ENCODE measurements at regions not wholly inside any gene's neighbourhood (a gene's known extent, or its start where the extent isn't known, plus 50 kb on each side); places are given as distances from the start of the nearest gene placed in this dataset.

DNA sequence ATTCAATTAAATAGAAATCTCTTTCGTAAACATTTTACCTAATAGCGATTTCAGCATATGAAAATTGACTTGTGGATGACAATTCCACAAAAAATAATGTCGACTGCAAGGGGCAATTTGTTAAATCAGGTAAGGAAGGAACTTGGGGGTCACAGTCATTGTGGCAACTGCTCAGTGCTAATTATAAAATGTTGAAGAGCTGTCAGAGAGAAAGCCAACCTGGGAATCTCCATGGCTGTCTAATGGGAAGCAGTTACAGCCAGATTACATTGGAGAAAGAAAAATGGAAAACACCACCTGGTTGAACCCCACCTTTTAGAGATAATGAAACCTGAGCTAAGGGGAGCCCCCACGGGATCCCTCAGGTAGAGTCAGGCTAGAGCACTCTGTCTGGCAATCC lies 373.9 kb downstream of the FOXO1 start:
- no peaks in the 10 kb centered on the region for H3K36me3 ChIP-seq (ENCODE audit: insufficient read depth, low read length)
- Mint-ChIP-seq H3K27me3 (ENCODE audit: low read depth, unreplicated experiment) (no peaks in the 10 kb centered on the region), H3K36me3 (ENCODE audit: low read depth, unreplicated experiment) (peaks cover 1% of the 10 kb centered on the region), H3K9me3 (ENCODE audit: unreplicated experiment) (peaks cover 6% of the 10 kb centered on the region), H3K4me3 (ENCODE audit: unreplicated experiment) (no peak overlapping the region), H3K27ac (ENCODE audit: unreplicated experiment) (no peak overlapping the region), H3K4me1 (ENCODE audit: low read depth, unreplicated experiment) (no peaks in the 10 kb centered on the region)
- H3K27ac ChIP-seq (ENCODE audit: low read depth, low read length): no peak overlapping the region
- peaks cover 3% of the 10 kb centered on the region for H3K9me3 ChIP-seq (ENCODE audit: insufficient read depth, low read depth, low read length)
- no peaks in the 10 kb centered on the region for H4K20me1 ChIP-seq (ENCODE audit: insufficient read depth, low read length)
- no peak overlapping the region for H3K9ac ChIP-seq (ENCODE audit: low read length)
- H3K27me3 ChIP-seq (ENCODE audit: insufficient read depth, low read length): no peaks in the 10 kb centered on the region
- FAIRE-seq: no peak
- no peaks in the 10 kb centered on the region for H3K79me2 ChIP-seq (ENCODE audit: insufficient read depth, low read length)
- DNase-seq (ENCODE audit: low read depth): no peak
- H3K4me3 ChIP-seq (ENCODE audit: insufficient read depth, low read depth, low read length): no peak overlapping the region
- H3K4me2 ChIP-seq (ENCODE audit: low read length): no peak overlapping the region
- H2AFZ ChIP-seq (ENCODE audit: low read depth, low read length): no peak overlapping the region
- H3K4me1 ChIP-seq (ENCODE audit: insufficient read depth, low read length): no peaks in the 10 kb centered on the region
- no peak for TF ChIP-seq CTCF (IDR thresholded peaks at IDR 0.05; ENCODE audit: insufficient read depth, low read depth, low read length)
- no peak for TF ChIP-seq EZH2 (IDR thresholded peaks at IDR 0.05; ENCODE audit: insufficient read depth, low read length)

GRCh38 chr13:40302351-40302750 lies 364.1 kb downstream of the FOXO1 start:
- no peak overlapping the region for H3K27ac Mint-ChIP-seq (ENCODE audit: unreplicated experiment)
- H4K20me1 ChIP-seq (ENCODE audit: insufficient read depth, low read length): no peaks in the 10 kb centered on the region
- no peaks in the 10 kb centered on the region for H3K36me3 Mint-ChIP-seq (ENCODE audit: low read depth, unreplicated experiment)
- no peaks in the 10 kb centered on the region for H3K36me3 ChIP-seq (ENCODE audit: insufficient read depth, low read length)
- no peak for TF ChIP-seq CTCF (IDR thresholded peaks at IDR 0.05; ENCODE audit: insufficient read depth, low read depth, low read length)
- TF ChIP-seq EZH2 (IDR thresholded peaks at IDR 0.05; ENCODE audit: insufficient read depth, low read length): no peak
- no peak overlapping the region for H3K27ac ChIP-seq (ENCODE audit: low read depth, low read length)
- H3K9me3 ChIP-seq (ENCODE audit: insufficient read depth, low read depth, low read length): peaks cover 9% of the 10 kb centered on the region
- H3K4me3 Mint-ChIP-seq (ENCODE audit: unreplicated experiment): no peak overlapping the region
- H3K4me2 ChIP-seq (ENCODE audit: low read length): no peak overlapping the region
- peaks cover 25% of the 10 kb centered on the region for H3K9me3 Mint-ChIP-seq (ENCODE audit: unreplicated experiment)
- no peak for FAIRE-seq
- no peaks in the 10 kb centered on the region for H3K27me3 Mint-ChIP-seq (ENCODE audit: low read depth, unreplicated experiment)
- no peaks in the 10 kb centered on the region for H3K4me1 ChIP-seq (ENCODE audit: insufficient read depth, low read length)
- H3K4me1 Mint-ChIP-seq (ENCODE audit: low read depth, unreplicated experiment): no peaks in the 10 kb centered on the region
- H2AFZ ChIP-seq (ENCODE audit: low read depth, low read length): no peak overlapping the region
- no peaks in the 10 kb centered on the region for H3K27me3 ChIP-seq (ENCODE audit: insufficient read depth, low read length)
- no peaks in the 10 kb centered on the region for H3K79me2 ChIP-seq (ENCODE audit: insufficient read depth, low read length)
- no peak overlapping the region for H3K9ac ChIP-seq (ENCODE audit: low read length)
- no peak for DNase-seq (ENCODE audit: low read depth)
- no peak overlapping the region for H3K4me3 ChIP-seq (ENCODE audit: insufficient read depth, low read depth, low read length)

GRCh38 chr13:40304391-40304790 lies 362.1 kb downstream of the FOXO1 start:
- H3K27ac ChIP-seq (ENCODE audit: low read depth, low read length): no peak overlapping the region
- TF ChIP-seq EZH2 (IDR thresholded peaks at IDR 0.05; ENCODE audit: insufficient read depth, low read length): no peak
- no peak for TF ChIP-seq CTCF (IDR thresholded peaks at IDR 0.05; ENCODE audit: insufficient read depth, low read depth, low read length)
- Mint-ChIP-seq H3K9me3 (ENCODE audit: unreplicated experiment) (peaks cover 23% of the 10 kb centered on the region), H3K4me1 (ENCODE audit: low read depth, unreplicated experiment) (no peaks in the 10 kb centered on the region), H3K27ac (ENCODE audit: unreplicated experiment) (no peak overlapping the region), H3K4me3 (ENCODE audit: unreplicated experiment) (no peak overlapping the region), H3K27me3 (ENCODE audit: low read depth, unreplicated experiment) (no peaks in the 10 kb centered on the region), H3K36me3 (ENCODE audit: low read depth, unreplicated experiment) (no peaks in the 10 kb centered on the region)
- H3K9ac ChIP-seq (ENCODE audit: low read length): no peak overlapping the region
- FAIRE-seq: no peak
- H3K4me2 ChIP-seq (ENCODE audit: low read length): no peak overlapping the region
- no peak overlapping the region for H3K4me3 ChIP-seq (ENCODE audit: insufficient read depth, low read depth, low read length)
- no peak overlapping the region for H2AFZ ChIP-seq (ENCODE audit: low read depth, low read length)
- no peaks in the 10 kb centered on the region for H3K4me1 ChIP-seq (ENCODE audit: insufficient read depth, low read length)
- H3K27me3 ChIP-seq (ENCODE audit: insufficient read depth, low read length): no peaks in the 10 kb centered on the region
- no peaks in the 10 kb centered on the region for H3K36me3 ChIP-seq (ENCODE audit: insufficient read depth, low read length)
- H3K9me3 ChIP-seq (ENCODE audit: insufficient read depth, low read depth, low read length): peaks cover 9% of the 10 kb centered on the region
- H3K79me2 ChIP-seq (ENCODE audit: insufficient read depth, low read length): no peaks in the 10 kb centered on the region
- H4K20me1 ChIP-seq (ENCODE audit: insufficient read depth, low read length): no peaks in the 10 kb centered on the region
- DNase-seq (ENCODE audit: low read depth): no peak

Data from astrocyte (in vitro differentiated cells and primary cell).